Superior temporal gyrus (tissue), 1 donor: ENCODE measurements at regions not wholly inside any gene's neighbourhood (a gene's known extent, or its start where the extent isn't known, plus 50 kb on each side); places are given as distances from the start of the nearest gene placed in this dataset.
"Not testable (repeated sequence)": the region's sequence is repeated elsewhere in the genome, so short reads cannot be mapped to it uniquely, and the experiment has no call there.

ENCODE experiments used
- DNase-seq: peaks from one replicate; pipeline ENCODE4 v3.0.0-alpha.2; 2016; ENCODE audit errors: extremely low spot score

- no peak for DNase-seq
Observed at GRCh38 chr7:45407730-45408408, 166.3 kb upstream of the ADCY1 start.

GRCh38 chr7:45408409-45408737 is 165.8 kb upstream of the ADCY1 start:
- DNase-seq, result peak; percentile 38

GRCh38 chr7:45410893-45411292 is 163.3 kb upstream of the ADCY1 start:
- no peak for DNase-seq

GRCh38 chr7:45413419-45413818 is 160.7 kb upstream of the ADCY1 start:
- no peak for DNase-seq

GRCh38 chr7:45414226-45414625 is 159.9 kb upstream of the ADCY1 start:
- no peak for DNase-seq

GRCh38 chr7:45415265-45415664 is 158.9 kb upstream of the ADCY1 start:
- no peak for DNase-seq

- DNase-seq, result no peak
Observed at GRCh38 chr7:45416846-45417245, 157.3 kb upstream of the ADCY1 start.

- no peak for DNase-seq
Observed at GRCh38 chr7:45417268-45417667, 156.9 kb upstream of the ADCY1 start.

GRCh38 chr7:45417735-45418134 is 156.4 kb upstream of the ADCY1 start:
- DNase-seq, result no peak

- no peak for DNase-seq
Observed at GRCh38 chr7:45420843-45421495, 153.2 kb upstream of the ADCY1 start.

- DNase-seq, result no peak
Observed at GRCh38 chr7:45421806-45422205, 152.4 kb upstream of the ADCY1 start.

GRCh38 chr7:45430397-45430796 is 143.8 kb upstream of the ADCY1 start:
- no peak for DNase-seq

GRCh38 chr7:45434167-45434784 is 139.9 kb upstream of the ADCY1 start:
- DNase-seq, result no peak

- no peak for DNase-seq
Observed at GRCh38 chr7:45435131-45435530, 139.0 kb upstream of the ADCY1 start.

- DNase-seq, result no peak
Observed at GRCh38 chr7:45435846-45436245, 138.3 kb upstream of the ADCY1 start.

GRCh38 chr7:45440776-45441175 is 133.4 kb upstream of the ADCY1 start:
- DNase-seq, result not testable (repeated sequence)

GRCh38 chr7:45443263-45443662 is 130.9 kb upstream of the ADCY1 start:
- DNase-seq, result no peak

- DNase-seq, result no peak
Observed at GRCh38 chr7:45446195-45446944, 127.8 kb upstream of the ADCY1 start.

GRCh38 chr7:45447296-45447695 is 126.9 kb upstream of the ADCY1 start:
- no peak for DNase-seq

- no peak for DNase-seq
Observed at GRCh38 chr7:45450571-45451204, 123.5 kb upstream of the ADCY1 start.

GRCh38 chr7:45451342-45452035 is 122.7 kb upstream of the ADCY1 start:
- no peak for DNase-seq

GRCh38 chr7:45454771-45455170 is 119.4 kb upstream of the ADCY1 start:
- no peak for DNase-seq
